Activated CD4-positive, alpha-beta memory T cell treated with anti-CD3 and anti-CD28 coated beads for 36 hours (primary cell): ENCODE measurements at regions not wholly inside any gene's neighbourhood (a gene's known extent, or its start where the extent isn't known, plus 50 kb on each side); places are given as distances from the start of the nearest gene placed in this dataset.
A peak's percentile ranks its signal among the peaks of the same experiment; 100 is the strongest.

ENCODE experiments used
- CTCF ChIA-PET: fragments of 350-600 bp; sonication (Branson Sonifier 250); formaldehyde crosslinking; loops from one replicate; lab custom pipeline; 2021; ENCODE audit warnings: antibody characterized with exemption, inconsistent platforms; lab: Charles Lee
- POLR2A ChIA-PET: fragments of 350-600 bp; sonication (Branson Sonifier 250); formaldehyde crosslinking; loops from one replicate; lab custom pipeline; 2021; ENCODE audit warnings: antibody characterized with exemption; lab: Charles Lee
- DNase-seq: peaks from one replicate; pipeline ENCODE4 v3.0.0-alpha.2; 2020
- H3K27ac Mint-ChIP-seq: one replicate; pipeline ENCODE4 v1.8.0; 2021; ENCODE audit warnings: mixed read lengths
- H3K27me3 Mint-ChIP-seq: one replicate; pipeline ENCODE4 v1.8.0; 2021; ENCODE audit warnings: mixed read lengths
- H3K36me3 Mint-ChIP-seq: one replicate; pipeline ENCODE4 v1.8.0; 2021; ENCODE audit warnings: mixed read lengths
- H3K4me1 Mint-ChIP-seq: one replicate; pipeline ENCODE4 v1.8.0; 2021; ENCODE audit warnings: low read depth, mixed read lengths
- H3K4me3 Mint-ChIP-seq: one replicate; pipeline ENCODE4 v1.8.0; 2021; ENCODE audit warnings: mild to moderate bottlenecking, mixed read lengths
- H3K9me3 Mint-ChIP-seq: one replicate; pipeline ENCODE4 v1.8.0; 2021; ENCODE audit warnings: mixed read lengths
- intact Hi-C: fragments of 100-400 bp; cut with micrococcal nuclease; formaldehyde crosslinking; loops from one replicate; pipeline ENCODE4 v1.15.1; 2023

- no peak overlapping the region for H3K27ac Mint-ChIP-seq
- ChIA-PET POLR2A (no interaction called here), CTCF (no interaction called here)
- H3K4me3 Mint-ChIP-seq: no peak overlapping the region
- peaks cover 24% of the 10 kb centered on the region for H3K4me1 Mint-ChIP-seq
- no peak for DNase-seq
- intact Hi-C loops: loop anchor here (5.0 kb wide), 1 partner anchor 38 kb away; no protein-coding TSS in a partner anchor
- H3K27me3 Mint-ChIP-seq: no peaks in the 10 kb centered on the region
- no peaks in the 10 kb centered on the region for H3K9me3 Mint-ChIP-seq
- no peaks in the 10 kb centered on the region for H3K36me3 Mint-ChIP-seq
Observed at GRCh38 chr20:53880108-53880641, 190.2 kb downstream of the BCAS1 start.

- POLR2A ChIA-PET: interaction anchor here (0.7 kb wide), 1 partner anchor 11 kb away, joined by 3 read pairs; no protein-coding TSS in a partner anchor
- Mint-ChIP-seq H3K36me3 (no peaks in the 10 kb centered on the region), H3K27me3 (no peaks in the 10 kb centered on the region), H3K4me3 (no peak overlapping the region), H3K27ac (no peak overlapping the region), H3K4me1 (peaks cover 14% of the 10 kb centered on the region), H3K9me3 (no peaks in the 10 kb centered on the region)
- no peak for DNase-seq
- CTCF ChIA-PET: no interaction called here
- intact Hi-C loops: no loop called here
Observed at GRCh38 chr20:53879048-53879684, 191.2 kb downstream of the BCAS1 start.

GRCh38 chr20:53878262-53879047 is 191.9 kb downstream of the BCAS1 start:
- Mint-ChIP-seq H3K27ac (no peak overlapping the region), H3K9me3 (no peaks in the 10 kb centered on the region), H3K36me3 (no peaks in the 10 kb centered on the region), H3K4me1 (peaks cover 13% of the 10 kb centered on the region), H3K4me3 (no peak overlapping the region), H3K27me3 (no peaks in the 10 kb centered on the region)
- intact Hi-C loops: no loop called here
- POLR2A ChIA-PET: no interaction called here
- CTCF ChIA-PET: no interaction called here
- DNase-seq: no peak

- Mint-ChIP-seq H3K4me3 (no peak overlapping the region), H3K4me1 (peaks cover 20% of the 10 kb centered on the region), H3K27ac (no peak overlapping the region), H3K27me3 (no peaks in the 10 kb centered on the region), H3K36me3 (no peaks in the 10 kb centered on the region), H3K9me3 (no peaks in the 10 kb centered on the region)
- CTCF ChIA-PET: no interaction called here
- POLR2A ChIA-PET: no interaction called here
- intact Hi-C loops: no loop called here
- no peak for DNase-seq
Observed at GRCh38 chr20:53876956-53877355, 193.4 kb downstream of the BCAS1 start.

- no peak overlapping the region for H3K27ac Mint-ChIP-seq
- H3K36me3 Mint-ChIP-seq: no peaks in the 10 kb centered on the region
- ChIA-PET CTCF (no interaction called here), POLR2A (no interaction called here)
- no peak for DNase-seq
- no peak overlapping the region for H3K4me3 Mint-ChIP-seq
- no peaks in the 10 kb centered on the region for H3K27me3 Mint-ChIP-seq
- H3K9me3 Mint-ChIP-seq: no peaks in the 10 kb centered on the region
- intact Hi-C loops: no loop called here
- peaks cover 25% of the 10 kb centered on the region for H3K4me1 Mint-ChIP-seq
Observed at GRCh38 chr20:53876470-53876869, 193.9 kb downstream of the BCAS1 start.

GRCh38 chr20:53875452-53875851 is 194.9 kb downstream of the BCAS1 start:
- Mint-ChIP-seq H3K4me1 (peaks cover 29% of the 10 kb centered on the region), H3K4me3 (no peak overlapping the region)
- DNase-seq: no peak

GRCh38 chr20:53874706-53875105 is 195.7 kb downstream of the BCAS1 start:
- ChIA-PET POLR2A (no interaction called here), CTCF (no interaction called here)
- Mint-ChIP-seq H3K27ac (no peak overlapping the region), H3K36me3 (no peaks in the 10 kb centered on the region), H3K27me3 (no peaks in the 10 kb centered on the region), H3K9me3 (no peaks in the 10 kb centered on the region), H3K4me3 (no peak overlapping the region), H3K4me1 (peaks cover 37% of the 10 kb centered on the region)
- intact Hi-C loops: loop anchor here (5.0 kb wide), 1 partner anchor 232 kb away; no protein-coding TSS in a partner anchor
- no peak for DNase-seq

More at GRCh38 chr20:53875452-53875851, 194.9 kb downstream of the BCAS1 start:
- CTCF ChIA-PET: no interaction called here
- Mint-ChIP-seq H3K36me3 (no peaks in the 10 kb centered on the region), H3K9me3 (no peaks in the 10 kb centered on the region), H3K27me3 (no peaks in the 10 kb centered on the region), H3K27ac (no peak overlapping the region)
- POLR2A ChIA-PET: no interaction called here
- intact Hi-C loops: no loop called here

- Mint-ChIP-seq H3K9me3 (no peaks in the 10 kb centered on the region), H3K36me3 (no peaks in the 10 kb centered on the region), H3K4me3 (no peak overlapping the region), H3K27me3 (no peaks in the 10 kb centered on the region), H3K4me1 (peaks cover 42% of the 10 kb centered on the region), H3K27ac (no peak overlapping the region)
- ChIA-PET CTCF (interaction anchor here (1.2 kb wide), 1 partner anchor 66 kb away, joined by 3 read pairs; no protein-coding TSS in a partner anchor), POLR2A (no interaction called here)
- intact Hi-C loops: loop anchor here (5.0 kb wide), 1 partner anchor 232 kb away; no protein-coding TSS in a partner anchor
- no peak for DNase-seq
Observed at GRCh38 chr20:53874104-53874503, 196.3 kb downstream of the BCAS1 start.

GRCh38 chr20:53873230-53873604 is 197.2 kb downstream of the BCAS1 start:
- intact Hi-C loops: loop anchor here (5.0 kb wide), 1 partner anchor 231 kb away; no protein-coding TSS in a partner anchor
- H3K4me3 Mint-ChIP-seq: peak overlapping the region; percentile 71
- peaks cover 42% of the 10 kb centered on the region for H3K4me1 Mint-ChIP-seq
- no peaks in the 10 kb centered on the region for H3K36me3 Mint-ChIP-seq
- DNase-seq: no peak
- H3K27ac Mint-ChIP-seq: peak overlapping the region; percentile 72
- CTCF ChIA-PET: interaction anchor here (0.9 to 2.0 kb wide), 6 partner anchors 12 to 109 kb away, joined by 3 to 14 read pairs (median 4); no protein-coding TSS in a partner anchor
- H3K9me3 Mint-ChIP-seq: no peaks in the 10 kb centered on the region
- H3K27me3 Mint-ChIP-seq: no peaks in the 10 kb centered on the region
- POLR2A ChIA-PET: interaction anchor here (1.2 kb wide), 1 partner anchor 42 kb away, joined by 6 read pairs; no protein-coding TSS in a partner anchor

- Mint-ChIP-seq H3K4me1 (peaks cover 46% of the 10 kb centered on the region), H3K4me3 (peak overlapping the region; percentile 71), H3K9me3 (no peaks in the 10 kb centered on the region), H3K36me3 (no peaks in the 10 kb centered on the region), H3K27me3 (no peaks in the 10 kb centered on the region), H3K27ac (peak overlapping the region; percentile 72)
- DNase-seq: peak; percentile 56
- ChIA-PET CTCF (interaction anchor here (0.9 to 2.0 kb wide), 10 partner anchors 10 to 293 kb away, joined by 3 to 14 read pairs (median 4); no protein-coding TSS in a partner anchor), POLR2A (interaction anchor here (0.6 to 1.2 kb wide), 4 partner anchors 19 to 164 kb away, joined by 3 to 6 read pairs (median 4); no protein-coding TSS in a partner anchor)
- intact Hi-C loops: loop anchor here (1.0 to 5.0 kb wide), 2 partner anchors 13 to 230 kb away; no protein-coding TSS in a partner anchor
Observed at GRCh38 chr20:53872561-53873229, 197.7 kb downstream of the BCAS1 start.

GRCh38 chr20:53872081-53872541 is 198.3 kb downstream of the BCAS1 start:
- CTCF ChIA-PET: interaction anchor here (1.0 to 2.0 kb wide), 7 partner anchors 11 to 292 kb away, joined by 3 to 14 read pairs (median 5); no protein-coding TSS in a partner anchor
- Mint-ChIP-seq H3K27ac (peak overlapping the region; percentile 72), H3K4me3 (peak overlapping the region; percentile 71), H3K4me1 (peaks cover 51% of the 10 kb centered on the region), H3K9me3 (no peaks in the 10 kb centered on the region), H3K36me3 (no peaks in the 10 kb centered on the region), H3K27me3 (no peaks in the 10 kb centered on the region)
- no peak for DNase-seq
- POLR2A ChIA-PET: interaction anchor here (0.6 to 1.7 kb wide), 5 partner anchors 20 to 263 kb away, joined by 3 to 4 read pairs (median 3); no protein-coding TSS in a partner anchor
- intact Hi-C loops: loop anchor here (1.0 to 5.0 kb wide), 2 partner anchors 13 to 230 kb away; no protein-coding TSS in a partner anchor
